BLaER1 treated with 17β-estradiol and CSF1 and Interleukin-3, amounts not matched to agents 10 nM and 100 nM (cell line): ENCODE measurements at regions not wholly inside any gene's neighbourhood (a gene's known extent, or its start where the extent isn't known, plus 50 kb on each side); places are given as distances from the start of the nearest gene placed in this dataset.

Experiments
- H3K27ac ChIP-seq, 11 experiments: shearing (Covaris generic); formaldehyde crosslinking; 2 replicates each; pipeline ENCODE4 v1.8.1; 2022
- H3K27me3 ChIP-seq, 11 experiments: shearing (Covaris generic); formaldehyde crosslinking; 2 replicates each; pipeline ENCODE4 v1.8.1; 2022
- H3K36me3 ChIP-seq, 11 experiments: shearing (Covaris generic); formaldehyde crosslinking; 2 replicates each; pipeline ENCODE4 v1.8.1; 2022
- H3K4me1 ChIP-seq, 10 experiments: shearing (Covaris generic); formaldehyde crosslinking; 2 replicates each; pipeline ENCODE4 v1.8.1; 2022
- H3K4me2 ChIP-seq, 11 experiments: shearing (Covaris generic); formaldehyde crosslinking; 2 replicates each; pipeline ENCODE4 v1.8.1; 2022
- H3K4me3 ChIP-seq, 10 experiments: shearing (Covaris generic); formaldehyde crosslinking; 2 replicates each; pipeline ENCODE4 v1.8.1; 2022
- H3K9ac ChIP-seq, 11 experiments: shearing (Covaris generic); formaldehyde crosslinking; 2 replicates each; pipeline ENCODE4 v1.8.1; 2022
- H3K9me3 ChIP-seq, 11 experiments: shearing (Covaris generic); formaldehyde crosslinking; replicated peaks in 1 of 11; 2 replicates each; pipeline ENCODE4 v1.8.1; 2022
- H4K20me1 ChIP-seq, 11 experiments: shearing (Covaris generic); formaldehyde crosslinking; 2 replicates each; pipeline ENCODE4 v1.8.1; 2022
- Cebpa-rat ChIP-seq, 11 experiments: shearing (Covaris generic); IDR thresholded peaks; 2 replicates each; pipeline ENCODE4 v1.8.1; 2022

DNA sequence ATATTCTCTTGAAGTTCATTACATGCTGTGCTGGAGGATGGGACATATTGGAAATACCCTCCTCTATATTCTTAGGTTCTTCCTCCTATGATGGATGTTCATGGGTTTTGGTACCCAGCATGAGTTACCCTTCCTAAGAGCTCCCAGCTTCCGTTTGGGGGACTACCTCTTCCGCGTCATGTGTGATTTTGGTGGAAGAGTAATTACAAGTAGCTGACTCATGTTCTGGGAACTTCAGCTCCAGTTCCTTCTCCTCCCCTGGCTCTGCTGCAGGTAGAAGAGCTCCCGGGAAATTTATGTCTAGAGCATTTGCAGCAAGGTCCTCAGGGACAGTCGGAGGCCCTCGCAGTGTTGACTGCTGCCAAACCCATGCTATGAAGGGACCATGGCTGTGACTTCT is 208.8 kb upstream of the IL12A start:
- no peaks in the 10 kb centered on the region for H3K9me3 ChIP-seq
- no peak for TF ChIP-seq Cebpa-rat (IDR thresholded peaks at IDR 0.05)
- no peak overlapping the region for H3K27ac ChIP-seq
- peaks cover 0 to 4% (median 0%) of the 10 kb centered on the region in 11 experiments; a peak in 1 of 22 replicates for H3K36me3 ChIP-seq
- H3K9ac ChIP-seq, result no peak overlapping the region
- no peaks in the 10 kb centered on the region for H3K27me3 ChIP-seq
- H4K20me1 ChIP-seq, result no peaks in the 10 kb centered on the region
- H3K4me1 ChIP-seq, result peaks cover 0 to 8% (median 0%) of the 10 kb centered on the region in 10 experiments; a peak in 2 of 20 replicates
- H3K4me3 ChIP-seq, result no peak overlapping the region
- no peak overlapping the region for H3K4me2 ChIP-seq

- Histone ChIP-seq H3K27me3 (no peaks in the 10 kb centered on the region), H4K20me1 (no peaks in the 10 kb centered on the region), H3K4me2 (no peak overlapping the region), H3K27ac (no peak overlapping the region), H3K9me3 (no peaks in the 10 kb centered on the region), H3K9ac (no peak overlapping the region), H3K4me1 (no peaks in the 10 kb centered on the region), H3K36me3 (no peaks in the 10 kb centered on the region), H3K4me3 (no peak overlapping the region)
- no peak for TF ChIP-seq Cebpa-rat (IDR thresholded peaks at IDR 0.05)
These were observed 206.8 kb upstream of the IL12A start for GRCh38 chr3:159781867-159782266.

DNA sequence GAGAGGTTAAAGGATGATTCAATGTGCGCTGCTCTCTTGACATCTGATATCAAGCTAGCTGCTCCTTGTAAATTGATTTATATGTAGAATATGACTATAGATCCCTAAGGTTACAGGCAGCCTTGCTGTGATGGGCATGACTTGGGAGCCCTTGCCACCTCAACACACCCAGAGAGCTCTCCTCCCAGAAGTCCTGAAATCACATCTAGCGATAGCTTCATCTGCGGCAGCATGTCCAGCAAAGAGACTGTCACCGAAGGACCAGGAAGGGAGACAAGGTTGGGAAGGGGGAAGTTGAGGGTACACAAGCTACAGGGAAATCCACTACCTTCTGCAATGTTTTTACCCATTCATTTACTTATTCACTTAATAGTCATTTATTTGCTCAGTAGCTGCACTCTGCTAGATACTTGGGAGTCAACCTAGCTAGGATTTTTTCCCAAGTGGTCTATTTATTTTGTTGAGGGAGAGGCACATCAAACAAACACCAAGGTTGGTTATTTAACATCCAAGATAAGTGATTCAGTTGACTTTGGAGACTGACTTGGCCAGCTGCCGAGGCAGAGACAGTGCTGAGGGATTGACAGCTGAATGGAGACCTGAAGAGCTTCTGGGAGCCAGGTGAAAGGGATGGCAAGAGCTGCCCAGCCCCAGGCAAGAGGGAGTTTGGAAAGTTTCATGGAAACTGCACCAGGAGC is 205.8 kb upstream of the IL12A start:
- H3K27me3 ChIP-seq, result no peaks in the 10 kb centered on the region
- H3K4me1 ChIP-seq, result no peaks in the 10 kb centered on the region
- H3K9me3 ChIP-seq, result no peaks in the 10 kb centered on the region
- H3K36me3 ChIP-seq, result no peaks in the 10 kb centered on the region
- H3K27ac ChIP-seq, result no peak overlapping the region
- no peak for TF ChIP-seq Cebpa-rat (IDR thresholded peaks at IDR 0.05)
- no peaks in the 10 kb centered on the region for H4K20me1 ChIP-seq
- no peak overlapping the region for H3K4me3 ChIP-seq
- no peak overlapping the region for H3K4me2 ChIP-seq
- H3K9ac ChIP-seq, result no peak overlapping the region

GRCh38 chr3:159783780-159784742 is 204.6 kb upstream of the IL12A start:
- H3K36me3 ChIP-seq, result no peaks in the 10 kb centered on the region
- no peaks in the 10 kb centered on the region for H3K27me3 ChIP-seq
- no peaks in the 10 kb centered on the region for H3K4me1 ChIP-seq
- no peak overlapping the region for H3K4me2 ChIP-seq
- no peak overlapping the region for H3K9ac ChIP-seq
- TF ChIP-seq Cebpa-rat (IDR thresholded peaks at IDR 0.05), result no peak
- H3K27ac ChIP-seq, result no peak overlapping the region
- H3K9me3 ChIP-seq, result no peaks in the 10 kb centered on the region
- H4K20me1 ChIP-seq, result no peaks in the 10 kb centered on the region
- H3K4me3 ChIP-seq, result no peak overlapping the region

GRCh38 chr3:159785273-159785708 is 203.3 kb upstream of the IL12A start:
- Histone ChIP-seq H3K27ac (no peak overlapping the region), H3K4me1 (no peaks in the 10 kb centered on the region), H3K36me3 (no peaks in the 10 kb centered on the region)

GRCh38 chr3:159786489-159787177 is 202.0 kb upstream of the IL12A start:
- Histone ChIP-seq H3K9me3 (no peaks in the 10 kb centered on the region), H3K36me3 (no peaks in the 10 kb centered on the region), H3K4me2 (no peak overlapping the region), H3K27me3 (no peaks in the 10 kb centered on the region), H3K27ac (no peak overlapping the region), H3K4me3 (no peak overlapping the region), H4K20me1 (no peaks in the 10 kb centered on the region), H3K4me1 (no peaks in the 10 kb centered on the region), H3K9ac (no peak overlapping the region)
- TF ChIP-seq Cebpa-rat (IDR thresholded peaks at IDR 0.05), result no peak

More at GRCh38 chr3:159785273-159785708, 203.3 kb upstream of the IL12A start:
- Histone ChIP-seq H4K20me1 (no peaks in the 10 kb centered on the region), H3K9me3 (no peaks in the 10 kb centered on the region), H3K27me3 (no peaks in the 10 kb centered on the region), H3K9ac (no peak overlapping the region), H3K4me2 (no peak overlapping the region), H3K4me3 (no peak overlapping the region)
- no peak for TF ChIP-seq Cebpa-rat (IDR thresholded peaks at IDR 0.05)

DNA sequence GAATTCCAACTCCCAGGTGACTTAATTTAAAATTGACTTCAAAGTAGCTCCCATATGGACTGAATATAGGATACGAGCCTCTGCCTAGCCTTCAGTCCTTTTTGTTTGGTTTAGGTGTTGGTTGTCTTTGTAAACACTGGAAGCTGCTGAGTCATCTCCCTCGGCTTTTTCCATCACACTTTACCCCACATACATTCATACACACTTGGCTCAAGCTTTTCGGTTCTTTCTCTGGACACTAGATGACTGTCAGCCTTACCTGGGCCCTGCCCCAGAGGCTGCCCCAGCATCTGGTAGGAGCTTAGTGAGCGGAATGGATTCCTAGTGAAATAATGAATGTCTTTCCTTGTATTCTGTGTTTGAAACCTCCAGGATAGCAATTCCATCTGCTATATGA is 201.5 kb upstream of the IL12A start:
- Histone ChIP-seq H3K4me1 (no peaks in the 10 kb centered on the region), H4K20me1 (no peaks in the 10 kb centered on the region), H3K9me3 (no peaks in the 10 kb centered on the region), H3K9ac (no peak overlapping the region), H3K4me2 (no peak overlapping the region), H3K27ac (no peak overlapping the region), H3K36me3 (no peaks in the 10 kb centered on the region), H3K4me3 (no peak overlapping the region), H3K27me3 (no peaks in the 10 kb centered on the region)
- no peak for TF ChIP-seq Cebpa-rat (IDR thresholded peaks at IDR 0.05)

- H3K4me2 ChIP-seq, result no peak overlapping the region
- no peak for TF ChIP-seq Cebpa-rat (IDR thresholded peaks at IDR 0.05)
- H3K27me3 ChIP-seq, result no peaks in the 10 kb centered on the region
- H3K4me1 ChIP-seq, result no peaks in the 10 kb centered on the region
- no peaks in the 10 kb centered on the region for H3K36me3 ChIP-seq
- H3K9me3 ChIP-seq, result no peaks in the 10 kb centered on the region
- no peak overlapping the region for H3K9ac ChIP-seq
- H3K4me3 ChIP-seq, result no peak overlapping the region
- no peak overlapping the region for H3K27ac ChIP-seq
- no peaks in the 10 kb centered on the region for H4K20me1 ChIP-seq
These were observed 200.8 kb upstream of the IL12A start for GRCh38 chr3:159787794-159788205.

- Histone ChIP-seq H3K27me3 (no peaks in the 10 kb centered on the region), H3K4me1 (no peaks in the 10 kb centered on the region), H3K4me3 (no peak overlapping the region), H3K36me3 (no peaks in the 10 kb centered on the region), H3K4me2 (no peak overlapping the region), H3K9me3 (no peaks in the 10 kb centered on the region), H3K27ac (no peak overlapping the region), H3K9ac (no peak overlapping the region), H4K20me1 (no peaks in the 10 kb centered on the region)
- TF ChIP-seq Cebpa-rat (IDR thresholded peaks at IDR 0.05), result no peak
These were observed 200.3 kb upstream of the IL12A start for GRCh38 chr3:159788291-159788690.
